ENCODE measurements at regions not wholly inside any gene's neighbourhood (a gene's known extent, or its start where the extent isn't known, plus 50 kb on each side); places are given as distances from the start of the nearest gene placed in this dataset.

DNA sequence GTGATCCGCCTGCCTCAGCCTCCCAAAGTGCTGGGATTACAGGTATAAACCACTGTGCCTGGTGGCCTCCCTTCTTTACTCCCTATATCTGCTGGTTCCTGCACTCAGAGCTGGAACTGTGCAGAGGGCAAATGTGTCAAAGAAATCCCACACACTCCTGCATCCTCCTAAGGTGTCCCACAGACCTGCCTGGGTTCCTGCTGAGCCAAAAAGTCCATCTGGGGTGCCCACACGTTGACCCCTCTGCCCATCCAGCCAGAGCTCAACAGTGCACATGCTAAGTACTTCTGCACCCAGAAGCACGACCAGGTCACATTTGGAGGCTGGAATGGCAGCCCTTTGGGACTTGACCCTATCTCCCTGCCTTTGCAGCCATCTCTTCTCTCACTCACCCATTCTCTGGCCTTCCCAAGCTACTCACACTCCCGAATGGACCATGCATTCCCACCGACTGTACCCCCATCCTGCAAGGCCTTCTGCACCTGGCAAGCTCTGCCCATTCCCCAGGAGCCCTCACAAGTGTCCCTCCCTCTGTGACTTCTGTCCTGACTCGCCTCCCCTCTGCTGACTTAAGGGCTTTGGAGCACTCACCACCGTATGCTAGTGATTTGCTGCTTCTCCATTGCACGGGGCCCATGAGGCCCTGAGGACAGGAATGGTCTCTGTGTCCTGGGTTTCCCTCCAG is 152.1 kb downstream of the KCTD15 start:
- FAIRE-seq = no peak

DNA sequence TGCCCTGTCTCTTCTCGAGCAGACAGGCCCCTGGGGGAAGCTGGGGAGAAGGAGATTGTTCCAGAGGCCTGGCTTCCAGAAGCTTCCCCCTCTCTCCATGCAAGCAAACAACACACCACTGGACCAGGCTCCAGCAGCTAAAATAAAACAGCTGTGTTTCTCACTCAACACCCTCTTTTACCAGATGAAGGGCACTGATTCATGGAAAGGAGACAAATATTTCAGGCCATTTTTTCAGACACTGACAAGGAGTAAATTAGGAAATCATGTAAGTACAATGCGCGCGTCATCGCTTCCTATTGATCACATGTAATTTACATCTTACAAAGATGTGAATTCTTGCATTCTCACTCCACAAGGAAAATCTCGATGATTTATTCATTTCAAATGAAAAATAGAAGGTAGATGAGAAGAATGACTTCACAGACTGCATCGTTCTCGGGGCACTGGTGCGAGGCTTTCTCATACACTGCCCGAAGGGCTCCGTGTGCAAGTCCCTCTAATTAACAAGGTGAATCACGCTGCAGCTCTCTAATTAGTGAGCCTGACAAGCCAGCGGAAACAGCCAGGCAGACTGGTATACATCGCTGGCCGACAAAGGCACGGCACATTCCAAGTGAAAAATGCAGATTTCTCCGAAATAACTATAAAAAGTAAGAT is 153.6 kb downstream of the KCTD15 start:
- FAIRE-seq = no peak

DNA sequence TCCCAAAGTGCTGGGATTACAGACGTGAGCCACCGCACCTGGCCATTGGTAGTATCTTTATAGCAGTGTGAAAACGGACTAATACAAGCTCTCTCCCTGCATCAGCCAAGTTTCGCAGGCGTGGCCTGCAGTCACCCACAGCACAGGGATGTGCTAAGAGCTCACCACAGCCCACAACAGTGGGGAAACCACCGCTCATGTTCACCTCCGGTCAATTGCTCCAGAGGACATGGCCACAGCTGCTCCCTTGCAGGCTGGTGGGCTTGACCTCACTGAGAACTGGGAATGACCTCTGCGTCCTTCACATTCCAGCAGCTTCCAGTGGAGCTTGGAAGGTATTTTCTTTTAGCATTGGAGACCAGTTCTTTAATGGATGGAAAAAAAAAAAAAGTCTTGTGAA is 156.4 kb downstream of the KCTD15 start:
- FAIRE-seq = no peak

DNA sequence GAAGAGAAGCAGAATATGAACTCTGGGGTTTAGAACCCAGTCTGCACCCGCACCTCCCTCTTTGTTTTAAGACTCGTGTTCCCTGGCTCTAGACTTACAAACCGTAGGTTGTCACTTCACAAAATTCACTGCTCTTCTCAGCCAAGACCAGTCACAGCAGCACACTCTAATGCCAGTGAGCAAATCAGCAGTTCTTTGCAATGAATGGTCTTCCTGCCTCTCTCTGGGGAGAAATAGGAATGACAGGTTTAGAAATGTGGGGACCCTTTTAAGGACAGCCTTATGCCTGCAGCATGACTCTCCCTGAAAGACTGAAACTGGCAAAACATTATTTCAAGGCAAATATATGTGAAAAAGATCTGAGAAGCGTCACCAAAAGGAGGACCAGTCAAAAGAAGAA is 156.9 kb downstream of the KCTD15 start:
- FAIRE-seq = no peak

DNA sequence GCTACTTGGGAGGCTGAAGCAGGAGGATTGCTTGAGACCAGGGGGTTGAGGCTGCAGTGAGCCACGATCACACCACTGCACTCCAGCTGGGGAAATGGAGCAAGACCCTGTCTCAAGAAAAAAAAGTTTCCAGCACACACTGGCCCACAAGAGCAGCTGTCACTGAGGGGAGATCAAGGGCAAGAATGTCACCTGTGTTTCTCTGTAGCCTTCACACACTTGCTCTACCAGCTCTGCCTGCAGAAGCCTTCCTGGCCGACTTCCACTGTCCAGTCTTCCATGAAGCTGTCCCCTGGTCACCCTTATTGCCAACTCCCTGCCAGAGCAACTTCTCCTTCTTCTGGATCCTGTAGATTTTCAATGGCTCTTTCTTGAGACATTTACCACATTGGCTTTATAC is 158.0 kb downstream of the KCTD15 start:
- no peak for FAIRE-seq

DNA sequence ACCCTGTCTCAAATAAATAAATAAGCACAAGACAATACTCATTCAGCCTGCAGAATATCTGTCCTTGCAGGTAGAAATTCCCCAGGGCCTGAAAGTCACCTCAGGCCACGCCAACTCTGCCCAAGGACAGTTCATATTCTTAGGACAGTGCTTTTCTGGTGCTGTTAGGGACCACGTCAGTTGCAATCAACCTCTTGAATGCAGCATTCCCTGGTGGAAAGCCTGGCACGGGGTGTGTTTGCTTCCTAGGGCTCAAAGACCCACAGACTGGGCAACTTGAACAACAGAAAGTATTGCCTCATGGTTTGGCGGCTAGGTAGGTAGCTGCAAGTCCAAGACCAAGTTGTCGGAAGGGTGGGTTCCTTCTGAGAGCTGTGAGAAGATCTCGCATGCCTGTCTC is 160.3 kb downstream of the KCTD15 start:
- FAIRE-seq = no peak

DNA sequence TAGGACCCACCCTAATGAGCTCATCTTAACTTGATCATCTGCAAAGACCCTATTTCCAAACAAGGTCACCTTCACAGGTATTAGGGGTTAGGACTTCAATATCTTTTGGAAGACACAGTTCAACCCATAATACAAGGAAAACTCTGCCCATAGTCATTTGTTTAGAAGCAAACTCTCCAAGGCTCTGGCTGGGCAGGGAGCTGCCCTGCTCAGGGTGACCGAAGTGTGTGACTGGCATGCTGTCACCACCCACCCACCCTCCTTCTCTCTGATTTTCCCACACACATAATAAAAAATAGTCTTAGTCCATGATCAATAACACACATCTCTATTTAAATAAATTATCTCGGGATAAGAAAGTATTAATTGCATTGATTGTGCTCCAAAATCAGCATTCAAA is 161.1 kb downstream of the KCTD15 start:
- no peak for FAIRE-seq

DNA sequence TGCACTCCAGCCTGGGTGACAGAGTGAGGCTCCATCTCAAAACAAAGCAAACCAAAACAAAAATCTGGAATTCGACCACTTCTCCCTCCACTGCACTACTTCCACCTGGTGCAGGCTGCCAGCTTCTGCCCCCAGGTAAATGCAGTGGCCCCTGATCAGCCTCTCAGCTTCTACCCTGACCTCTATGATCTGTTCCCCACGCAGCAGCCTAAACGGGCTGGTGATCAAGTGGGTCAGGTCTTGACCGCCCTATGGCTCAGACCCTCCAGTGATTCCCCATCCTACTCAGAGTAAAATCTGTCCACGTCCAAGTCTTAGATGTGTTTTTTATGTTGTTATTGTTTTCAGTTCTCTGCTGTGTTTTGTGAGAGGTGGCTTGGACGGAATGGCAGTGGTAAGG is 163.9 kb downstream of the KCTD15 start:
- no peak for FAIRE-seq

DNA sequence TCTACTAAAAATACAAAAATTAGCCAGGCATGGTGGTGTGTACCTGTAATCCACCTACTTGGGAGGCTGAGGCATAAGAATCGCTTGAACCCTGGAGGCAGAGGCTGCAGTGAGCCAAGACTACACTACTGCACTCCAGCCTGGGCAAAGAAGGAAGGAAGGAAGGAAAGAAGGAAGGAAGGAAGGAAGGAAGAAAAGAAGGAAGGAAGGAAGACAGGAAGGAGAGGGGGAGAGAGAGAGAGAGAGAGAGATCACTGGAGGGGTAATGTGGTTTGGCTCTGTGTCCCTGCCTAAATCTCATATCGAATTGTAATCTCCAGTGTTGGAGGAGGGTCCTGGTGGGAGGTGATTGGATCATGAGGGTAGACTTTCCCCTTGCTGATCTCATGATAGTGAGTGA is 165.5 kb downstream of the KCTD15 start:
- no peak for FAIRE-seq

DNA sequence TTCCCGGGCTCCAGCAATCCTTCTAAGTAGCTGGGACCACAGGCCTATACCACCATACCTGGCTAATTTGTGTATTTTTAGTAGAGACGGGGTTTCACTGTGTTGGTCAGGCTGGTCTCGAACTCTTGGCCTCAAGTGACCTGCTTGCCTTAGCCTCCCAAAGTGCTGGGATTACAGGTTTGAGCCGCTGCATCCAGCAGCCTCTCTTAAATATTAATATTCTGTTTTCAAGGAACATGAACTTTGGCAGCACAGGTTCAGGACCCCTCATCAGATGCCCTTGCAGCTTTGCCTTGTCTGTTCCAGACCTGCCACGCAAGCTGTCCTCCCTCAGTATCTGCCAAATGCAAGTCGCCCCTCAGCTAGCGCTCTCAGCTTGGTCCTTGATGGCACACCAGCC is 166.8 kb downstream of the KCTD15 start:
- FAIRE-seq = no peak

DNA sequence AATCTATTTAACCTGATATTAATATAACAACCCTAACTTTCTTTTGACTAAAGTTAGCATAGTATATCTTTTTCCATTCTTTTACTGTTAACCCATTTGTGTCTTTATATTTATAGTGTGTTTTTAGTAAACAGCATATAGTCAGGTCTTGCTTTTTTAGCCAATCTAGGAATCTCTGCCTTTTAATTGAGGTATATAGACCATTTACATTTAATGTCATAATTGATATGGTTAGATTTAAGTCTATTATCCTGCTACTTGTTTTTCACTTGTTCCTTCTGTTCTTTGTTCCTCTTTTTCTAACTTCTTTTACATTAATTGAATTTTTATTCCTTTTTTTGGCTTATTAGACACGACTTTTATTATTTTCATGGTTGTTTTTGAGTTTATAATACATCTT is 174.4 kb downstream of the KCTD15 start:
- FAIRE-seq = no peak

DNA sequence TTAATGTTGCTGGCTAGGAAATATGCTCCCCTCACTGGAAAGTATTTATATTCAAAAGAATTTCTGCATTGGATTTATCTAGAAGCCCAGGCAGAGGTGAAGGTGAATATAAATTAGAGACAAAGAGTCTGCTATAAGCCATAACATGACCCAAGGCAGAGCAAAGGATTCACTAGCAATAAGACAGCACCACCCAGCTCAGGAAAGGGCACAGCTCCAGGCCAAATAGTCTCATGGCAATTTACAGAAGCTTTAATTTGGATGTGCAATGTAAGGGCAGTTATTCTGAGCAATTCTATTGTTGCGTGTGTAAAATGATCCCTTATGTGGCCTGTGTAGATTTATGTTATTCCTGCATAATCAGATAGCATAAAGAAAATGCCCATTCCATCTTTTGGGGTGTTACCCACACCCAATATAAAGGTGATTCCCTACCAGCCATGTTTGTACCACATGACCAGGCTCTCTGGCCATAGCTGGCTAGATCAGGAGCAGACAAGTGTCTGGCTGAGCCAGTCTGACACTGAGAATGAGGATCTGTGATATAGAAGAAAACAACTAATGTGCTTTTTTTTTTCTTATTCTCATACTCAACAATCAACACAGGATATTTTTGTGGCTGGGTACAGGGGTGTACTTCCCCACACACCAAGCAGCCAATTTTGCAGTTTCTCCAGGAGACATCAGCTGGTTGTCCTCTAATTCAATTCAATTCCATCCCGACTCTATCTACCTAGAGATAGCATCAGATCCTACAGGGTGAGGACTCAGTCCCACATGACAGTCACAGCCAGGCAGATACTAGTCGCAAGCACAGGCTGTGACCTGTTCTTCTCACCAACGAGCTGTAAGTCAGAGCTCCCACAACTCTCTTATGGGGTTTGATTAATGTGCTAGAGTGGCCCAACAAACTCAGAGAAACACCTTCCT is 181.4 kb downstream of the KCTD15 start:
- no peak for FAIRE-seq

DNA sequence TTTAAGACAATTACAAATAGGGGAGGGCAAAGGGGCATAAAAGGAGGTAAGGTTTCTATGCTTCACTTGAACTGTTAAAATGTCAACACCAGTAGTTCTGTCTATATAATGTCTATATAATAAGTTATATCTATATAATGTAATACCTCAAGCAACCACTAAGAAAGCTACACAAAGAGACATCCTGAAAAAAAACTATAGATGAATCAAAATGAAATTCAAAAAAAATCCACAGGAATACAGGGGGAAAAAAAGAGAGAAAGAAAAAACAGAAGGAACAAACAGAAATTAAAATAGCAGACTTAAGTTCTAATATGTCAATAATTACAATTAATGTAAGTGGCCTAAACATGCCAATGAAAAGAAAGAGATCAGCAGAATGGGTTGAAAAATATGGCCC is 186.0 kb downstream of the KCTD15 start:
- no peak for FAIRE-seq

DNA sequence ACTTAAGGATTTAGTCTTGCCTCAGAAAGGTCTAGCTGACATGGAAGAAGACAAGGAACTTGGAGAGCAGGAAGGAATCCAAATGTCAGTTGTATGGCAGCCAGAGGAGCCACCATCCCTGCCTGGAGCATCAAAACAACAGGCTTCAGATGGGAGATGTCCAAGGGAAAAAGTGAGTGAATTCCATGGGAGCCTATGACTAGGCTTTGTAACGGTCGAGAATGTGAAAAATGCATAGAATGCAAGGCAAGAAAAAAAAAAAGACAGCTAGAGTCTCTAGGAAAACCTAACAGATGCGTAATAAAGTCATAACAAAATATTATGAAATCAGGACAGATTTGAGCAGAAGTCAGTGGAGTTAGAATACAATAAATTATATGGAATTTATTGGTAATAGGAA is 183.7 kb upstream of the LSM14A start:
- no peak for FAIRE-seq

DNA sequence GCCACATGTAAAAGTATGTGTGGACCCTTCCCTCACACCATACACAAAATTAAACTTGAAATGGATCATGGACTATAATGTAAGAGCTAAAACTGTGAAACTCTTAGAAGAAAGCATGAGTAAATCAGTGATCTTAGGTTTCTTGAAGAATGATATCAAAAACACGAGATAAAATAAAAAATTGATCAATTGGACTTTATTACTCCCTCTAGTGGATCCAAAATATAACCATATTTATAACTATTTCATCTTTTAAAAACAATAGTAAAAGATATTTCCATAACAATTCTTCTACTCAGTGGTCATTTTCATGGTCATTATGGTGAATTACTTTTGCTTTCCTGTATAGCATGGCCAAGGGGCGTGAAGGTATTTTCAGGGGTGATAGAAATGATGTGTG is 174.6 kb upstream of the LSM14A start:
- FAIRE-seq = no peak

DNA sequence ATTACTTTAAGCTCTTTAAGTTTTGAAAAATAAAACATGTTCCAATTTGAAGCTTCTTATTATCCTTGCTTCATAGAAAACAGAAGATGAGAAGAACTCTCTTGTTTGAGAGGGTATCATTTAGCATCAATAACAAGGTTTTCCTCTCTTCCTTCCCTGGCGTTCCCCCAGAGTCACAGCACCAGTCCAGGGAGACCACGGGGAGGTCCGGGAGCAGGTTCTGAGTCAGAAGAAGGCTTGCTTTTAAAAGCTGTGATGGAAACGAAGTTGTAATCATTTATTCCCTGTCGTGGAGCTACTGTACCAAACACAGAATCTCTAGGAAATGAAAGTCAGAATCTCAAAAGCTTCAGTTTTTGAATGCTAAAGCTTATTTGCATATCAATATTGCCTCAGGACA is 174.0 kb upstream of the LSM14A start:
- no peak for FAIRE-seq

DNA sequence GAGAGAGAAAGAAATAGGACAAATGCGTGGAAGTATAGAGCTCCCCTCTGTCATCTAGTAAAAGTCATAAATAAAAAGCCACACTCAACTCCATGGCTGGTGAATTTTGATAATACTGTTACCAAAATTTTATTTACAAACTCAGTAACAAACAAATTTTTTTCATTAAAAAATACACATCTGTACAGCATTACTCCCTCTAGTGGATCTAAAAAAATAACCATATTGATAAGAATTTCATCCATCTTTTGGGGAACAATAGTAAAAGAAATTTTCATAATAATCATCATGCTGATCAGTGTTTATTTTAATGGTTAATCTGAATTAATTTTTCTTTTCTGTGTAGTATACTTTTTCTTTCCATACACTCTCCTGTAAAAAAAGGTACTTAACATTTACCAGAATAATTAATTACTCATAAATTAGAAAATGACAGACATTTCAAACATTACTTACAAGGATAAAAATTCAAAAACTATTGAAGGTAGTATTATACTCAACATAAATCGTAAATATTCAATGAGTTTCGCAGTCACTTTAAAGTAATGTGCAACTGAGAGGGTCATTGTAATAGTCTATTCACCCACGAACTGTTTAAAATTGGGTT is 173.5 kb upstream of the LSM14A start:
- peak; percentile 68 for FAIRE-seq

DNA sequence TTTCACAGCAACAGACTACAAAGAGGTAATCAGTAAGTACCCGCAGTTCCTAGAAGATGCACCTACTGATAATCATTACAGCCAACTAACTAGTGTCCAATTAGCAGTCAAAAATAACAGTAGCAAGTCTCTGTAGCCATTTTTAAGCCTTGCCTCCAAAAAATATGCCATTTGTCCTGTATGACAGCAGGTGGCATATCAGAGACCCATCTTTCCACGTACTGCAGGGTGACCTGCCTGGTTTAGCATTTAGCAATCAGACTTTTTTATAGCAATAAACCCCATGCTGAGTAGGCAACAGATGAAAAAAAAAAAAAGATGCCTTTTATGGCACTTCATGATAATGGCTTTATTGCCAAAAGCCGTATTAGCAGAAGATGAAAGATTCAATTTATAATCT is 155.3 kb upstream of the LSM14A start:
- FAIRE-seq = no peak

DNA sequence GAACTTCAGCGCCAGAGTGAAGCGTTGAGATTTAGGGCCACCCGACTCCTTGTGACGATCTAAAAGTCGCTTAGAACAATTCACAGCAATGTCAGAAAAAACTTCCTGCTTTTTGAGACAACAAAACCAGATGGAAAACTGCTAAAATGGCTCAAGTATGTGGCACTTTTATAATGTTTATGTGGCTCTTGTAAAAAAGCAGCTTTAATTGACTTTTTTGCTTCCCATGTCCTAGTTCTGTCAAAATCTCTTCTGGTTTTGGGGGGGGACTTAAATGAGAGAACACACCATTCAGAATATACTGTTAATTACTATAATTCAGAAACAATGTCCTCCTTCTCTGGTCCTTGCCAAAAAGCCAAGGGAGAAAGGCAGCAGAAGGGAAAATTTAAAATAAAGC is 154.7 kb upstream of the LSM14A start:
- FAIRE-seq = no peak

DNA sequence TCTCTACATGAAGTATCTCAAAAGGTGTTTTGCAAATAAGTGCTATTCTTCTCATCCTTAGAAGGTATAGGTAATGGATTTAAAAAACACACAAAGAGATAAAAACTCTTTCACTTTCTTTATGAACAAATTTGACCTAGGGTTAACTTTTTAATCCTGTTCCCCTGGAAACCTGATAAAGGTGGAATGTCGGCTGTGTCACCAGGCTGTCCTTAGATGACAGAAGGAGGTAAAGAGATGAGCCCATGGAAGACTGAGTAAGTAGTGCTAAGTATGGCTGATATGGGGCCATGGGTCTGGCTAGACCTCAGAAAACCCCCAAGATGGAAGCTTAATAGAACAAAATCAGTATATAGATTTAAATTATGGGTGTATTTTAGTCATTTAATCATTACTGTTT is 153.8 kb upstream of the LSM14A start:
- FAIRE-seq = no peak

DNA sequence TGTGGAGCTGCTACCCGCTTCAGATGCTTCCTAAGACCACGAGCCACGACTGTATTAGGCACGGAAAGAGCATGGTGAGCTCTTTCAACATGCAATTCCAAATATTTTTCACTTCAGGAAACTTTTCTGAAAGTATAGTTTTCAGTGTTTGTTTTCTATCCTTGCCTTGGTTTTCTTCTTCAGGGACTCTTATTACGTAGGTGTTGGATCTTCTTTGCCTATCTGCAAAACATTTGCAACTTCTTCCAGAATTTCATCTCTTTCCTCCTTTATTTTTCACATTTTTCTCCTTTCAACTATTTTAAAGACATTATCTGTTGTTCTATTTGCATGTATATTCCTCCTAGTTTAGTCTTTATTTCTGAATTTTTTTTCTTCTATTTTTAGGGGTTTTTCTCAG is 148.9 kb upstream of the LSM14A start:
- no peak for FAIRE-seq

DNA sequence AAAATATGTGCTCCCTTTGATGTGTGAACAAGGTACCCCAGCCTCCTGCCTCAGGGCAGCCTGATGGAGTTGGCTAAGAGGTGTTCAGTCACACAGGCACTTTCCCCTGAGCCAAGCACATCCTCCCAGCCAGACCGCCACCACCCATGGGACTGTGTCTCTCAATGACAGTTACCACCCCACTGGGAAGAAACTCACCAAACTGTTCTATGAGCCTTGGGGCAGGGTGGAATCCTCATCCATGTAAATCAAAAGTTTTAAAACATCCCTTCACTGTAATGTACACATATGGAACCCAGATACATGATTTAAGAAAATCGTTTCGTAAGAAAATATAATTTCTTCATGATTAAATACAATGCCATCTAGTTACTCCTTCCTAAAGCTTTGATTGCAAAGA is 138.4 kb upstream of the LSM14A start:
- FAIRE-seq = no peak

DNA sequence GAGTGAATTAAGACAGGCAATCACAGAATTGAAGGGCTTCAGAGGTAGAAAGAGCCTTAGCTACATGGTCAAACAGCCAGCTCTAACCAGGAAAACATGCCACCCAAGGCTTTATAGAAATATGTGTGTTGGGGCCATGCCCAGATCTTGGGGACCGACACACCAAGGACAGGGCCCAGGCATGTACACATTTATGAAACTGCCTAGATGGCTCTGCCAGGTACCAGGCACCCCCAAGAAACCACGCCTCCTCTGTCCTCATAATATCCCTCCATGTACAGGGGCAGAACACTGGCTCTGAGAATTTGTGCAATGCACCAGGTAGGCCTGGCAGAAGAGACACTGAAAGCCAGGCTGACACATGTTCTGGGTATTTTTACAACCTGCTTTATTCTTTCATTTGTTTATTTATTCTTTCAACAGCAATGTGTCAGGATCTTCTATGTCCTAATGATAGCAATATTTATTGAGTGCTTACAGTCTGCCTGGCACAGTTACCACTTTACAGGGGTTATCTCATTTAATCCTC is 137.9 kb upstream of the LSM14A start:
- no peak for FAIRE-seq

Measured in colon (tissue), 2 donors.